GM04504 (cell line): ENCODE measurements at regions not wholly inside any gene's neighbourhood (a gene's known extent, or its start where the extent isn't known, plus 50 kb on each side); places are given as distances from the start of the nearest gene placed in this dataset.

ENCODE experiments used
- DNase-seq: peaks from one replicate; pipeline ENCODE4 v3.0.0-alpha.2; 2012; ENCODE audit warnings: low read depth

DNA sequence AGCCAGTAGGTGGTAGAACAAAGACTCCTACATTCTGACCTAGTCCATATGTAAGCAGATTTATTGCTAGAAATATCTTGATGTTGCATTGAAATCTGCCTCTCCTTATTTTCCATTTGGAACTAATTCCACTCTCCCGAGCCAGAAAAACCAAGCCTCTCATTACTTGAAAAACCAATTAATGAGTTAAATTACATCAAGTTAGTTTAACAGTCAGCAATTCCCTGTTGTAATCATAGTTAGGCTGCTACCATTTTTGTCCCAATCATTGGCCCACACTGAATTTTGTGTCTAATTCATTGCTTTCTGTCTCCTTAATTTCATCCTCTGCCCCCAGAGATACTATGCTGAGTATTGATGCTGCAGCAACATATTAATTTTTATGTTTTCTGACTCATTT, 168.3 kb upstream of the TNP1 start:
- no peak for DNase-seq

DNA sequence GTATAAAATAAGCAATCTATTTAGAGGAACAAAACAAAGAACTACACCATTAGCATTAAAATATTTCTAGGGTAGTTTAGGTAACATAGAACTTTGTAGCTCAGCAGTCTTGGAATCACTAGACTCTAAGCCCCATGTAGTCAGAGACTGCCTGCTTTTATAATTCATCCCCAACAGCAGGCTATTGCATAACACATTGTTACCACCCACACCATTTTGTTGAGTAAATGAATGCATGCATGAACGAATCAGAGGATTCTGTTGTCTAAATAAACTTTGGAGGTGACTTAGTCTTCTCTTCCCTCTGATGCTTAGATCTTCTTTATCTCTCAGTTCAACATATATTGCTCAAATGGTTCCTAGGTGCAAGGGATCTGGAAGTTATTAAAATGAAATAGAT, 167.6 kb upstream of the TNP1 start:
- DNase-seq = no peak

DNA sequence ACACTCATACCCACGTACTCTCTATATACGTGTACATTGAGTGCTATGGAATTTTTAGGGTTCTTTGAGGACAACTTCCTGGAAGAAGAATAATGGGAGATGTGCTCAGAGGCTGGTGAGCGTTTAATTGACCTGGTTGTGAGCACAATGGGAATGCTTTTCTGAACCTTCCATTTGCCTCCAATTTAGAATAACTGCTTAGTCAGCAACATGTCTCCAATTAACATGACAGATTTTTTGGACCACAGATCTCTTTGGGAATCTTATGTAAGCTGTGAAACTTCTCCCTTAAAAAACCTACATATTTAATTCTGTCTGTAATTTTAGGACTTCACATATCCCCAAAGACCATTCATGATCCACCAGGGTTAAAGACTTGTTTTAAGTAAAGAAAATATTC, 166.7 kb upstream of the TNP1 start:
- no peak for DNase-seq

DNA sequence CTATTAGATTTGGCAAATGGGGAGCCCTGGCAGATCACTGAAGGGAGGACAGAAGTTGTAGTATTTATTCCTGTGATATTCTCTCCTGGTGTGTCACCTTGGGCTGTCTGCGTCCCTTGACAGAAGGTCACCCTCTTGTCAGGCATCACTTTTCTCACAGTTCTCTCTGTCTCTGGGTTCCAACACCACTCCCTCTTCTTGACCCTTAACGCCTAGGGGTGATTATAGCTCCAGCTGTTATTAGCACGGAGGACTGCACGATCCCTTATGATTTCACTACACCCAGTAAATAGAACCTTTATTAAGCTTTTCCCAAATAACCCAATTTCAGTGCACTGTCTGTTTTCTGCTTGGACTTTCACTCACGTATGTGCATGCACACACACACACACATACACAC, 166.3 kb upstream of the TNP1 start:
- DNase-seq = no peak

DNA sequence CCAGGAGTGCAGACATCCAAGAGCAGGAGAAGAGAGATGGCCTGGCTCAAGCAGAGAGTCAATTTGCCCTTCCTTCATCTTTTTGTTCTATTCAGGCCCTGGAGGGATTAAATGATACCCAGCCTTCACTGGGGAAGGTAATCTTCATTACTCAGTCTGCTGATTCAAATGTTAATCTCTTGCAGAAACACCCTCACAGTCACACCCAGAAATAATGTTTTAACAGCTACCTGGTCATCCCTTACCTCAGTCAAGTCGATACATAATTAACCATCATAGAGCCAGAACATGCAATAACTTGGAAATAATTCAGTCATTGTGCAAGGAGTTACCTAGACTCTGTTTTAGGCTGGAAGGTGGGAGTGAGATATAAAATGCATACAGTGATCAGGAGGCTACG, 163.7 kb upstream of the TNP1 start:
- DNase-seq = no peak

DNA sequence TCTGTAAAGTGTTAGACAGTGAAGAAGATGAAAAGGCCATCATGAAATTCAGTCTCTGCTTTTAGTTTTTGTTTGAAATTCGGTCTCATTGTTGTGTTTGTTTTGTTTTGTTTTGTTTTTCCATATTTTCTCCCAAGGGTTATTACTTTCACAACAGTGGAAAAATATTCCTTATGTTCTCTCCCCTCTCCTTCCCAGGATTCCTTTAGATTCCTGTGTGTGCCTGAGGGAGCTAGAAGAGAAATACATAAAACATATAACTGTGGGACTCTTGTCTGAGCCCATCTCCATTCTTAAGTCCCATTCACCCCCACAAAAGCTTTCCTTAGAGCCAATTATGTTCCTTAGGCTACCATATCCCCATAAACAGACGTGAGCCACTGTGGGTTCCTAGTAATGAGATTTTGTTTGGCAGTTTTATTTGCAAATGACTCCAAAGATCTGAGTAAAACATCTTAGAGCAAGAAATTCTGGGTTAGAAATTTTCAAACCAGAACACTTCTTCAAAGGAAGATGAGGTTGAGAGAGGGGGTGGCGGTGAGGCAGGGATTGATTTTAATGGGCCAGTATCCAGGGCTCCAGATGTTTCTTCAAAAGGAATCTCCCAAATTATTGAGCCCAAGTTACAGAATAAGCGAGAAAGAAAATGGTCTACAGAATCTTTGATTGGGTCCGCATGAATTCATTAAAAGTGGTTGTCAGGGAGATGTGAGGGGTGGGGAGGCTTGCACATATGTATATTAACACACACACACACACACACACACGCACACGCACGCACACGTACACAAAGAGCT, 157.8 kb upstream of the TNP1 start:
- no peak for DNase-seq

DNA sequence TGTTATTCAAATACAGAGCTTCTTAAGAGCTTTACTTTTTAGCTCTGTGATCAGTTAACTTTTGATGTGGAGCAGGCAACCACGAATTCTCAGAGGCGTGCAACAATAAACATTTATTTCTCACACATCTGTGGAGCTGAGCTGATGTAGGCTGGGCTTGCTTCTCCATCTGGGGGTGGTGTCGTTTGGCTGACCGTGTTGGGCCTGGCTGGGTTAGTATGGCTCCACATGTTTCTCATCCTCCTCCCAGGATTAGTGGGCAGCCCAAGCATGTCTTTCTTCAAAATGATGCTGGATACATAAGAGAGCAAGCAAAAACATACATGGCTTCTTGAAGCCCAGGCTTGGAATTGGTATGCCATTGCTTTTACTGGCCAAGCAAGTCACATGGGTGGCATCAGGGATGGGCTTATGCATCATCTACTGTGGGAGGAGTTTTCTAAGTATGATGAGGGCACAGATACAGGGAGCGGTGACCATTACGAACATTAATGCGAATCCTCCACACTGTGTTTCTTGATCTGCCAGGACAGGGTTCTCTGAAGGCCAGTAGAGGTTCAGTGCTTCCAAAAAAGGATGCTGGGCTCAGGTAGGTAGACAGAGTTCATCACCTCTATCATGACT, 157.0 kb upstream of the TNP1 start:
- no peak for DNase-seq

DNA sequence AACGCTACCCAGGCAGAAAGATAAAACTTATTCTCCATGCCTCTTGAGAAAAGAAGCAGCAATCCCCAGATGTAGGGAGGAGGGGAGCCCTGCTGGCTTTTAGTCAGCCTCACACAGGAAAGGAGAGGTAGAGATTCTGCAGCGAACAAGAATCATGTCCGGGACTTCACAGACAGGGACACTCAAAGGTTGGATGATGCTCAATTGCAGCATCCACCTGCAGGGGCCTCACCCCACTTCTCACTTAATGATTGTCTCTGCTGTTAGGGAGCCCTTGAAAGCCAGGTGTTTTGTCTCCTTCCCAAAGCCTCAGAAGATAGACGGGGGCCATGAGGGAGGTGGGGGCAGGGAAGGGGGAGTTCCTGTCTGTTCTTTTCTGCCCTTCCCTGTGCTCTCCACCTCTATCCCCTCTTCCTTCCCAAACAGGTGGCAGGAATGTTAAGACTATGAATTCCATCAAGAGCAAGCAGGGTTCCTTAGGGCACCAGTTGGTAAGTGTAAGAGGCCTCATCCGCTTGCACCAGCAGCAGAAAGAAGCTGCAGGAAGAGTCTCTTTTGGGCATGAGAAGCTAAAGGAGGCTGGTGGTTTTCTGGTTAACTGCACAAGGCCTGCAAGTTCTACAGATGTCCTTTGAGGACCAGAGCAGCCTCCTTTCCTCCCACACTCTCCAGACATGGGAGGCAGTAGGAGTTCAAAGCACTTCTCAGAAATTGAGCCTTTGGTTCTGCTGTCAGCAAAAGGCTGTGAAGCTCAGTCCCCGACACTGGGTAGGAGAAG, 154.7 kb upstream of the TNP1 start:
- no peak for DNase-seq

DNA sequence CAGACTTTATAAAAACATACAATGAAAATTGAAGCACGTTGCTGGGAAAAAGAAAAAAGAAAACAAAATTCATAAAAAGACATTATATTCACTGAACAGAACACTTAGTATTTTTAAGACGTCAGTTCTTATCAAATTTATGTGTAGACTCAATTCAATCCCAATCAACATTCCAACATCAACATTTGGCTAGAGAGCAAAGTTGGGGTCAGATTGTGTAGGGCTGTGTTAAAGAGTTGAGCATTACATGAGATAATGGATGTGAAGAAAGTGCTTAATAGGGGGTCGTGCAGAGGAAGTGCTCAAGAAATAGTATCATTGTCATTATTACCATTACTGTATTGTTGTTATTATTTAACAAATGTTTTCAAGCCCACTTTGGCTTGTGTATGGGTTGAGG, 154.1 kb upstream of the TNP1 start:
- DNase-seq = no peak

DNA sequence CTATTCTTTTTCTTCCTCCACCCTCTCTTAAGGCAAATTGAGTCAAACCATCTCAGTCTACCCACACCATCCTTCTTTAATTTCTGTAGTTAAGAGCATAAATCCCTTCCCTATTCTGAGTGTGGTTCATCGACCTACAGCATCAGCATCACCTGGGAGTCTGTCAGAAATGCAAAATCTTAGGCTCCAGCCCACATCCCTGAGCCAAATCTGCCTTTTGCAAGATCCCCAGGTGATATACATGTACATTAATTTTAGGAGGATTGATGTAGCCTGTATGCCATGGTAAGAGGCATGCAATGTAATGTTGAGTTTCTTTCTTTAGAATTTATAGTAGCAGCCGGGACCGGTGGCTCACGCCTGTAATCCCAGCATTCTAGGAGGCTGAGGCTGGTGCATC, 151.7 kb upstream of the TNP1 start:
- no peak for DNase-seq

DNA sequence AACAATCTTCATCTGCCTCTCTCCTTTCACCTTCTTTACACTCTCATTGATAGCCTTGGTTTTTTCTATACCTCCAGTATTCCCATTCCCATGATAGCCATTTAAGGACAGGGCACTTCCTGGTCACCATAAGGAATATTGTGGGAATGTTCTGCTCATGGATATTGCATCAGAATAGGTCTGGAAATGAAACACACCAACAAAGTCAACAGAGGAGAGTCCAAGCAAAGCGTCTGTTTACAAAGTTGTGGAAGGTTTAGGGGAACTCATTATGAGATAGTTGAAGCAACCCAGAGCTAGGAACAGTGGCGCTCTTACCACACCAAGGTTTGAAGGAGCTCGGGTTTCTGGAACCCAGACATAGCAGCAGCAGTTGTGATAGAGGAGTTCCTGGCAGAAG, 150.3 kb upstream of the TNP1 start:
- no peak for DNase-seq

DNA sequence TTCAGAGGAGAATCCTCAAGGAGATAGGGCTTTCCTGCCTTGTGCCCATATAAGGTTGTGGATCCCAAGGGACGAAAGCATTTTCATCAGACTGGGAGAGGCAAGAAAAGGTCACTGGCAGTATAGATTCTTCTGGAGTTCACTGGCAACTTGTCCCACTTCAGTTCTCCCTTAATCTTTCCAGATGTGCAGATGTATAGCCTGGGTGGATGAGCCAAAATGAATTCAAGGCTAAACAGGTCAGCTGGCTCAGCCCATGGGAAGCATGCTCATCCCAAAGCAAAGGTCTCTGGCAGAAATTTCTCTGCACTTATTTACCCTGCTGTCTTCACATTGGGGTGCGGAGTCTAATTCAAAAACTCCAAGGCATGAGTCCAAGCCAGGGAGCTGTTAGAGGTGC, 148.9 kb upstream of the TNP1 start:
- DNase-seq = no peak

DNA sequence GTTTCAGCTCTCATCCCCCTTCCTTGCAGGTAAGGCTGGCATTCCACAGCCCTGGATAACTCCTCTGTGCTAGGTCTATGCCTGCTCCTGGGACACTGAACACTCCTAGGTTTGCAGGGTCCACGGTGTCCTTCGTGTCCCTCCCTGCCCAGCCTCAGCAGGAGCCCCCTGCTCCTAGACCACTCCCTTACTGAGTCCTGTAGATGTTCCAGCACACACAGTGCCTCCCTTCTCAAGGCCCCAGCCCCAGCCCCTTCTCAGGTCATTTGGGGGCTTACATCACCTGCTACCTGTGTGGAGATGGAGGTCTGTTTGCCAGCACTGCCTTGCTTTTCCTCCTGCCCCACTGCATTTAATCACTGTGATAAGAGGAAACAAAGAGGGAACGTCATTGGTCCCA, 146.4 kb upstream of the TNP1 start:
- no peak for DNase-seq

DNA sequence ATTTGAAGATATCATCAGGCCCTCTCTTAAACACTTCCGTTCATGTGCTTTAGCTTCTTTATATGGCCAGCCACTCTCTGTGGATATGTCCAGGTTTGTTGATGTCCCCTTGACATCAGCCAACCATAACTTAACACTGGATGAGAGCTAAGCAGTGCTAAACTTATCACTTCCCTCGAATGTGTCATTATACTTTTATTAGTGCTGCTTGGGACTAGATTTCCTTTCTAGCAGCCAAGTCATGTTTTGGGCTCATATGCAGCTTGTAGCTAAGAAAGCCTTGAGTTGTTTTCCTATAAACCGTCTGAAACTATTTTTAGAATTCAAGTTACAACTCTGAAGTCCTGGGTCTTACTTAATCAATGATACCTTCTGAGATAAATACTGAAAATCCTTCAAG, 144.8 kb upstream of the TNP1 start:
- no peak for DNase-seq

DNA sequence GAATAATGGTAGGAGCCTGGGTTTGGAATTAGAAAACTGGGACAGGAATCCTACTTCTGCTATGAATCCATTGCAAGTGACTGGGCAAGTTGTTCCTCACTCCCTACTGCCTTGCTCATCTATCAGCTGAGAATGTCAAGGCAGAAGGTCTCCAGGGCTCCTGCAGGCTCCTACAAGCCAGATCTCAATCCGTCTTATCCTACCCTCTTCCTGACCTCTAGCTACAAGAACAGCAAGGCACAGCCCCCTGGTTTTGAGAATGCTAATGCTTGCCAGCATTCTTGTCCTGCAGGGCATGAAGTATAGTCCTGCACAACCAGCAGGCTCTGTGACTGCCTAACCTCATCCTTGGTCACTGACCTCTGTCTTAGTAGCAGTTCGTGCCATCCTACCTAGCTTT, 141.9 kb upstream of the TNP1 start:
- DNase-seq = no peak

DNA sequence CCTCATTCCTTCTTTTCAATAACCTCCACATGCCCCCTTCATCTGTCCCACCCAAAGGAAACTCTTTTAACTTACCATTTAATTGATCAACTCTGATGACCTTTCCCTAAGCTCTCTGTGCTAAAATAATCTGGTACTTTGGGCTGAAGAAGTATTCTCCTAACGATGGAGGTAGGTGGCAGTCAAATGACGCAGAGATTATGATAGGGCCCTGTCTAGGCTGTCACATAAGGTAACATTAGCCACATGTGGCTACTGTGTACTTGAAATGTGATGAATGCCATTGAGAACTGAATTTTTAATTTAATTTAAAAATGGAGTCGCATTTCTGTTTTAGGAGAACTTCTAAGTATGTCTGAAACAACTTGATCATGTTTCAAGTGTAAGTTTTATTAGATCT, 140.5 kb upstream of the TNP1 start:
- DNase-seq = no peak

DNA sequence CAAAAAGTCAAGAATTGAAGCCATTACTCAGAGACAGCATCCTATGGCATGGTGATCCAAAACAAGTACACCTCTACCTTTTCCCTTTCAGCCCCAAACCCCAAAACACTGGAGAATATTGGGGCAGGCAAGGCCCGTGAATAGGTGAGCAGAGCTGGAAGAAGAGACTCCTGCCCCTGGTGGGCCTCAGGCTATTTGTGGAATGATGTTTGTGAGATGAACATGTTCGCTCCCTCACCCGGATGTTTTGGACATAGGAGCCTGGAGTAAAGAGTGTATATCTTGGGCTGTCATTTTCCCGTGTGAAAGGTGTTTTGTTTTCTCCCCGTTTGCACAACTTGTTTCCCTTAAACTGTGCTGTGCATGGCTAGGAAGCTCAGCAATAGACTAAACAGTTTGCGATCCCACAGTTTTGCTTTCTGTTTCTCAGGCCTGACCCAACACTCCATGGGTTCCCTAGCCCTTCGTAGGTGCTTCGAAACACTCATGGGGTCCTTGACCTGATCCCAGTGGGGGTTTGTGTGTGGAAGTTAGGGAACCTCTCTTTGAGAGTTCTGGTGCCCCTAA, 136.5 kb upstream of the TNP1 start:
- DNase-seq = no peak

DNA sequence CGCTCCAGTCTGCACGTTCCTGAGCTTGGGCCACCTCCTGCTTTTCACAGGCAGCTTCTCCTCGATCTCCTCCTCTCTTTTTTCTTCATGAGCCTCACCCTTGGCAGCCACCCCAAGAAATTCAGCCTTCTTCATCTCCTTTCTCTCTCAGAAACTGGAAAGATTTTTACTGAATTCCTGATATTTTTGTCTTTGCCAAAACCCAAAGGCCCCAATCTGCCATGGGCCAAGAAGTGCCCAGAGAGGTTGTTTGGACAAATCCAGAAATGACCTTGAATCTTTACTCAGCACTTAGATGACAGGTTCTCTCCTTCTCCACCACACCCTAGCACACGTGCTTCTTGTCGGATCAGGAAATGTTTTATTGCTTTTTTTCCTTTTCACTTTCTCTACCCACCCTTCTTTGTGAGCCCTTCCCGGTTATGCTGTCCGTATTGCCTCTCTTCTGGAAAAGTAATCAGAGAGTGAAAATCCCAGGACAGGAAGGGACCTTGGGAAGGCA, 134.5 kb upstream of the TNP1 start:
- DNase-seq = no peak

DNA sequence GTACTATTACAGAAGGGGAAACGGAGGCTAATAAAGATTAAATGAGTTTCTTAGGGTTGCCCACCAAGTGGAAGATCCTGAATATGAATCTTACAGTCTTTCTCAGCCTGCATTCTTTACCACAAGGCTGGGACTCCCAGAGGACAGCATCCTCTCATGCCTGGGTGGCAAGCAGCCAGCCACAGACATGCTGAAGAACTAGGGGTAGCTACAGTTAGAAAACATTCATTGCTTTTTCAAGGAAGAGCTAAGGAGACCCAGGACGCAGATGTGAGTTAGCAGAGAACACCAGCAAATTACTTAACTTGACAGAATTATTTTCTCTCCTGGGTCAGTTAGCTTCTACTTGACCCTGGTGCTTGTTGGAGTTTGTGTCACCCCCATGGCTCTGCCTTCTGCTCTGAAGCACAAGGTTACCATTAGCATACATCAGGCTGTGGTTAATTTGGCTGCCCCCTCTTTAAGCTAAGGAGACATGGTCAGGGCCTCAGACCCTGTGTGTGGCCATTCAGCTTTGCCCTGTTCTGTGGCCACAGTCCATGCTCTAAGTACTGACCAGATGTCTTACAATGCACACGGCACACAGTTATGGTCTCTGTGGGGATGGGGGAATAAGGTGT, 132.3 kb upstream of the TNP1 start:
- DNase-seq = no peak

DNA sequence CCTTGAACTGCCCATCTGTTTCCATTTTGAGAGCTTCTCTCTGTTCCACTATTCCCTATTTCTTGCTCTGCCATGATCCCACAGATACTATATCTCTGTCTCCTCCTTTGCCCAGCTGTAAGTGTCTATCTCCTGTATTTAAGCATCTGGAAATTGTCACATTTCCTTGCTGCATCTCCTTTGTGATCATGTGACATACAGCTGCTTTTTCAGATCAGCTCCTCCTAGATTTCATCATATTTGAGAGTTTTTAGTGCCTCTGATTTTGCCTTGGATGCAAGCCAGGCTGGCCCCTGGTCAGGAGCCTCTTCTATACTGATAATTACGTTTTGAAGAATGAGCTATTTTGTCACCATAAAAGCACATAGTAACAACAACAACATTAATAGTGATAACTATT, 131.7 kb upstream of the TNP1 start:
- DNase-seq = no peak

DNA sequence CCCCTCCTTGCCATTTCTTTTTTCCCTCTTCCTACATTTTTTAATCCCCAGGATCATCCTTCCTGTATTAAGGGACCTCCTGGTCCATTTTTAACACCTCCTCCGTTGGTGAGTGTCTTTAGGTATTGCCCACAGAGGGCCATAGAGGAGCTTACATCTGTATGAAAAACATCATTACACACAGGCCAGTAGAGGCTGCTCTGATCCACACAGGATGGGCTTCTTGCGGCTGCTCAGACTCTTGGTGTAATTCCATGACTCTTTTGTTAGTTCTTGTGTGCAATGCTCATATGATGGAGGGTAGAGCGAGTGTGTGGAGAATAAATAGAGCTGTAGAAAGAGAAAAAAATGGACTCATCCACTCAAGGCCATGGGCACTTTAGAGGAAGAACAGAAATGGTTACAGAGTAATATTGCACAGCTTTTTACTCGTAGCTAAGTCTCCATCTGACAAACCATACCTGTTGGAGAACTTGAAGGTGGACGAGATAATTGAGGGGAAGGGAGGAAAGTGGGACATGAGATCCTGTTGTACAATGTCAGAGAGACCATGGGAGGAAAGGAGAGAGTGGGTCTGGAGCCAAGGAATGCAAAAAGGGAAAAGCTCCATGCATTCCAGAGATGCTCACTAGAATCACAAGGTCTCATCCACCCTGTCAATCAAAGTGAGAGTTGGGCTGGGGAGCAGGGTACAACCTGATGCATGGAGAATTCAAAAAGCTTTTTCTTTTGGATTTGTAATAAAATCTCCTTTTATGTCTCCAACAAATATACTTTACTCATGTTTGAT, 129.7 kb upstream of the TNP1 start:
- DNase-seq = no peak
